GDM1 (cell line): ENCODE measurements at regions not wholly inside any gene's neighbourhood (a gene's known extent, or its start where the extent isn't known, plus 50 kb on each side); places are given as distances from the start of the nearest gene placed in this dataset.

Experiments
- DNase-seq: peaks from one replicate; lab custom pipeline; 2025; lab: John Stamatoyannopoulos, UW

DNA sequence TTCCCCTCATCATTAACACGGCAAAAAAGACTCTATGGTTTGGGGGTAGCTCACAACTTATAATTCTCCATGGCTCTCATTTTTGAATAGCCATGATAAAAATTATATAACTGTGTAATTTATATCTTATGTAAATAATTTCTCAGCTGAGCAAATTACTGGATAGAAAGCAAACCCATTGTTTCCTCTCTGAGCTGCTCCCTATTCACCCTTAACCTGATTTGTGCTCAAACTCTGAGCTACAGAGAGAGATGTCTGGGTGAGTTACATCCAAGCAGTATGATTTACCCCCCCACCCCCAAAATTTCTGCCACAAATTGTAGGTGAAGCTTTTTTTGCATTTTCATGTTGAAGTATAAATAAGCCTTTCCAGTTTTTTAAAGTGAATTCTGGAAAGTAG, 123.7 kb downstream of the TFCP2L1 start:
- no peak for DNase-seq

GRCh38 chr2:121162893-121163292, 122.1 kb downstream of the TFCP2L1 start:
- no peak for DNase-seq

GRCh38 chr2:121164042-121164441, 121.0 kb downstream of the TFCP2L1 start:
- no peak for DNase-seq

- DNase-seq: no peak
Measured at GRCh38 chr2:121165038-121165542, 119.9 kb downstream of the TFCP2L1 start.
